GM18868 (cell line): ENCODE measurements at regions not wholly inside any gene's neighbourhood (a gene's known extent, or its start where the extent isn't known, plus 50 kb on each side); places are given as distances from the start of the nearest gene placed in this dataset.
A peak's percentile ranks its signal among the peaks of the same experiment; 100 is the strongest.
"Not testable (repeated sequence)": the region's sequence is repeated elsewhere in the genome, so short reads cannot be mapped to it uniquely, and the experiment has no call there.

Source experiments
- ATAC-seq: cut with Tn5 transposase; IDR thresholded peaks from one replicate; pipeline ENCODE4 v1.9.1; 2021; ENCODE audit warnings: mild to moderate bottlenecking, moderate library complexity; ENCODE audit not compliant: unreplicated experiment

GRCh38 chr17:63171428-63172393 is 205.7 kb downstream of the TANC2 start:
- ATAC-seq, result no peak

GRCh38 chr17:63173450-63173849 is 207.4 kb downstream of the TANC2 start:
- no peak for ATAC-seq

- ATAC-seq, result no peak
Measured at GRCh38 chr17:63173903-63174302, 207.9 kb downstream of the TANC2 start.

GRCh38 chr17:63178530-63178929 is 212.5 kb downstream of the TANC2 start:
- ATAC-seq, result no peak

- no peak for ATAC-seq
Measured at GRCh38 chr17:63181856-63182255, 215.8 kb downstream of the TANC2 start.

- no peak for ATAC-seq
Measured at GRCh38 chr17:63185420-63185819, 219.4 kb downstream of the TANC2 start.

GRCh38 chr17:63189082-63189481 is 223.0 kb downstream of the TANC2 start:
- no peak for ATAC-seq

- ATAC-seq, result no peak
Measured at GRCh38 chr17:63189930-63190329, 223.9 kb downstream of the TANC2 start.

GRCh38 chr17:63190821-63191370 is 224.9 kb downstream of the TANC2 start:
- no peak for ATAC-seq

- ATAC-seq, result no peak
Measured at GRCh38 chr17:63191610-63192009, 225.6 kb downstream of the TANC2 start.

GRCh38 chr17:63193827-63194226 is 227.8 kb downstream of the TANC2 start:
- ATAC-seq, result no peak

GRCh38 chr17:63196772-63197335 is 230.8 kb downstream of the TANC2 start:
- ATAC-seq, result peak; percentile 46

- no peak for ATAC-seq
Measured at GRCh38 chr17:63203652-63204051, 237.6 kb downstream of the TANC2 start.

- no peak for ATAC-seq
Measured at GRCh38 chr17:63221939-63222338, 224.2 kb downstream of the CYB561 start.

GRCh38 chr17:63222655-63223054 is 223.5 kb downstream of the CYB561 start:
- ATAC-seq, result no peak

- ATAC-seq, result no peak
Measured at GRCh38 chr17:63223212-63223911, 222.7 kb downstream of the CYB561 start.

GRCh38 chr17:63224644-63225043 is 221.5 kb downstream of the CYB561 start:
- no peak for ATAC-seq

GRCh38 chr17:63226720-63227119 is 219.4 kb downstream of the CYB561 start:
- not testable (repeated sequence) for ATAC-seq

- not testable (repeated sequence) for ATAC-seq
Measured at GRCh38 chr17:63231015-63231620, 215.0 kb downstream of the CYB561 start.

GRCh38 chr17:63232565-63233310 is 213.4 kb downstream of the CYB561 start:
- ATAC-seq, result no peak
